ENCODE measurements at regions not wholly inside any gene's neighbourhood (a gene's known extent, or its start where the extent isn't known, plus 50 kb on each side); places are given as distances from the start of the nearest gene placed in this dataset.

DNA sequence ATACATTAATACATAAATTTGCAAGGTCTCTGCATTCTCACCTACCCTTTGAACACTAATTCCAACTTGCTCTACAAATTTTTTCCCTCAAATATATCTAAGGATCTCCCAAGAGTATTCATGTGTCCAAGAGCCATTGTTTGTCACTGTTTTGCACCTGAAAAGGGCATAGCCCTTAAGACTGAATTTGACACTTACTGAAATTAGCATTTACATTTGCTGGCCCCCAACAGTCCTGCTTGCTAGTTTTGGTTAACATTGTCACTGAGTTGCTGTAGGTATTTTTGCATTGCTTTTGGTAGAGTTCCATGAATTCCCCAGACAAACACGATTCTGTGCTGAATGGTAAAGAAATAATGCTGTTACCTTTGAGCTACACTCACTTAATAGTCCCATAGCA, 57.3 kb downstream of the KCNA4 start:
- Histone ChIP-seq H3K9me3 (peaks cover 6% of the 10 kb centered on the region; the same call in 1 of the 2 replicates), H3K4me3 (no peak overlapping the region), H3K27ac (no peak overlapping the region), H3K9ac (no peak overlapping the region), H4K20me1 (no peaks in the 10 kb centered on the region), H3K36me3 (no peaks in the 10 kb centered on the region), H3K4me2 (no peak overlapping the region), H3K27me3 (no peaks in the 10 kb centered on the region), H3K4me1 (no peaks in the 10 kb centered on the region)
- TF ChIP-seq Cebpa-rat (IDR thresholded peaks at IDR 0.05) = no peak

DNA sequence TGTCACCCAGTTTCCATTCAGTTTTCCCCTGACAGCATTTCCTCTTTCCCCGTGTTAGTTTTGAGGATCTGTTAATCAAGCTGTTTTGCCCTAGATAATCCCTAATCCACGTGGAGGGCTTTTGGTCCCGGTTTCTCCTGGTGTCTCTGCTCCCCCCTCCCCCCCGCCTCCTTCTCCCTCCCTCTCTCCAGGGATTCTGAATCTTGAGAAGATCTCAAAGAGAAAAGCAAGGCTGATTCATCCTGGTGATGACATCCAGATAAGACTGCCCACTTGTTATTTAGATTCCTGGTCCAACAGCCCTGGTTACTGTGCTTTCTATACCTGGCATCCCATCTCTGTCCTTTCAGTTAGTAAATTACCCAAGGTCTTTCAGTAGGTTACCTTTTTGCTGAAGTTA, 59.4 kb downstream of the KCNA4 start:
- H4K20me1 ChIP-seq = no peaks in the 10 kb centered on the region
- H3K4me2 ChIP-seq = no peak overlapping the region
- H3K27ac ChIP-seq = no peak overlapping the region

DNA sequence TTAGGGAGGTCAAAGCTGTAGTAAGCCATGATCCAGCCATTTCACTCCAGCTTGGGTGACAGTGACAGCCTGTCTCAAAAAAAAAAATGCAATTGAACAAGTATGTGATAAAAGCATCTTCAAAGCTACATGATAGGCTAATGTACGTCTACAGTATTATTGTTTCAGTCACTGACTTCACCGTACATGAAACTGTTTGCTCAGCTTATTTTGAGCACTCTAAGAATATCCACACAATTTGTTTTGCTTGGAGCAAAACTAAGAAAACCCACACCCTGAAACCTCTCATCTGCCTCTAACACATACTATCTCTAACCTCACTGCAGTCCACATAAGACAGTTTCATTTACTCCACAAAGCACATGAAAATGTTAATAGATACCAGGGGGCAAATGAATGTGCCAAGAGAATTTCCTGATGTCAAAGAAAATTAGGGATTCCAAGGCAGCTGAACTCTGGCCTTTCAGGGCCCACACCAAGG, 60.7 kb downstream of the KCNA4 start:
- H3K27ac ChIP-seq = no peak overlapping the region
- no peak overlapping the region for H3K4me2 ChIP-seq
- no peaks in the 10 kb centered on the region for H3K4me1 ChIP-seq
- peaks cover 7% of the 10 kb centered on the region; the same call in 1 of the 2 replicates for H3K9me3 ChIP-seq
- no peaks in the 10 kb centered on the region for H3K27me3 ChIP-seq
- no peak for TF ChIP-seq Cebpa-rat (IDR thresholded peaks at IDR 0.05)
- no peaks in the 10 kb centered on the region for H4K20me1 ChIP-seq
- H3K36me3 ChIP-seq = no peaks in the 10 kb centered on the region
- no peak overlapping the region for H3K4me3 ChIP-seq
- no peak overlapping the region for H3K9ac ChIP-seq

More for the DNA sequence above, 59.4 kb downstream of the KCNA4 start:
- Histone ChIP-seq H3K4me3 (no peak overlapping the region), H3K9me3 (peaks cover 7% of the 10 kb centered on the region; the same call in 1 of the 2 replicates), H3K36me3 (no peaks in the 10 kb centered on the region), H3K9ac (no peak overlapping the region), H3K27me3 (no peaks in the 10 kb centered on the region), H3K4me1 (no peaks in the 10 kb centered on the region)
- TF ChIP-seq Cebpa-rat (IDR thresholded peaks at IDR 0.05) = no peak

DNA sequence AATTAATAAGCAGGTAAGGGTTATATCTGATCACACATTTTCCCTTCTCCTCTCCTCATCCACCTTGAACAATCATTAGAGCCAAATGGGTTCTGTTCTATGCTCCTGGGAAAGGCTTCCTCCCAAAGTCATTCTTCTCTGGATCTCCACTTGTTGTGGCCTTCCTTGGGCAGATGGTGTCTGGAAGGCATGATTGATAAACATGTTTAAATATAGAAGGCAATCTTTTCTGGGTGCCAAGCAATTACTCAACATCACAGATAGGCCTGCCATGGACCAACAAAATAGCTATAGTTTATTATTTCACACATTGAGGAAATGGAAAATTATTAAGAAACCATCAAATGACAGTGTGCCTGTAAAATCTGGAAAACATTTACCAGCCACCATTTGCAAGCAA, 73.5 kb downstream of the KCNA4 start:
- TF ChIP-seq Cebpa-rat (IDR thresholded peaks at IDR 0.05) = no peak
- Histone ChIP-seq H3K9ac (no peak overlapping the region), H3K27me3 (no peaks in the 10 kb centered on the region), H3K27ac (no peak overlapping the region), H3K36me3 (no peaks in the 10 kb centered on the region), H4K20me1 (no peaks in the 10 kb centered on the region), H3K4me1 (no peaks in the 10 kb centered on the region), H3K9me3 (peaks cover 17% of the 10 kb centered on the region), H3K4me3 (no peak overlapping the region), H3K4me2 (no peak overlapping the region)

DNA sequence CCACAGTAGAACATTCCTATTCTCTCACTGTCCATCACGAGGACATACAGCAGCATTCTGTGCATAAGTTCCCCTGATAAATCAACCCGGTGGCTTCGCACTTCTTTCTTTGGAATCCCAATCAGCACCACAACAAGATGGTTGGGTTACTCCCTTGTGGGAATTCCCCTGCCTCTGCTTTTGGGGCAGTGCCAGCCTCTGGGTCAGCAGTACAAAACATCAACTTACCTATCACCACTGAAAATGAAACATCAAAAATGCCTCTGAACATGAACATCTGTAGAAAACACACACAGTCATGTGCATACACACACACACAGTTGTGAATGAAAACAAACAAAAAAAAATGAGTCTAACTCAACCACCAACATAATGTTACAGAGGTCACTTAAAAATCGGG, 79.3 kb downstream of the KCNA4 start:
- Histone ChIP-seq H3K36me3 (no peaks in the 10 kb centered on the region), H3K4me3 (no peak overlapping the region), H3K27me3 (no peaks in the 10 kb centered on the region), H3K4me1 (no peaks in the 10 kb centered on the region), H3K4me2 (no peak overlapping the region), H4K20me1 (no peaks in the 10 kb centered on the region), H3K9me3 (peaks cover 13% of the 10 kb centered on the region), H3K27ac (no peak overlapping the region), H3K9ac (no peak overlapping the region)
- no peak for TF ChIP-seq Cebpa-rat (IDR thresholded peaks at IDR 0.05)

DNA sequence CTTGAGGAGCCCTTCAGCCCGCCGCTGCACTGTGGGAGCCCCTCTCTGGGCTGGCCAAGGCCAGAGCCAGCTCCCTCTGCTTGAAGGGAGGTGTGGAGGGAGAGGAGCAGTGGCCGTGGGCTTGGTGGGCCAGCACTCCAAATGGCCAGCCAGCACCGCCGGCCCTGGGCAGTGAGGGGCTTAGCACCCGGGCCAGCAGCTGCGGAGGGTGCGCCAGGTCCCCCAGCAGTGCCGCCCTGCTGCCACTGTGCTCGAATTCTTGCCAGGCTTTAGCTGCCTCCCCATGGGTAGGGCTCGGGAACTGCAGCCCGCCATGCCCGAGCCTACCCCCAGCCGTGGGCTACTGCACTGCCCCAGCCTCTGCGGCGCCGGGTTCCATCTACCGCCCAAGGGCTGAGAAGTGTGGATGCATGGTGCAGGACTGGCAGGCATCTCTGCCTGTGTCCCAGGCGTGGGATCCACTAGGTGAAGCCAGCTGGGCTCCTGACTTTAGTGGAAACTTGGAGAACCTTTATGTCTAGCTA, 82.7 kb downstream of the KCNA4 start:
- Histone ChIP-seq H3K27ac (no peak overlapping the region), H3K9me3 (peaks cover 13% of the 10 kb centered on the region), H3K9ac (no peak overlapping the region), H4K20me1 (no peaks in the 10 kb centered on the region), H3K4me2 (no peak overlapping the region), H3K4me3 (no peak overlapping the region), H3K4me1 (no peaks in the 10 kb centered on the region), H3K36me3 (no peaks in the 10 kb centered on the region), H3K27me3 (no peaks in the 10 kb centered on the region)
- no peak for TF ChIP-seq Cebpa-rat (IDR thresholded peaks at IDR 0.05)

DNA sequence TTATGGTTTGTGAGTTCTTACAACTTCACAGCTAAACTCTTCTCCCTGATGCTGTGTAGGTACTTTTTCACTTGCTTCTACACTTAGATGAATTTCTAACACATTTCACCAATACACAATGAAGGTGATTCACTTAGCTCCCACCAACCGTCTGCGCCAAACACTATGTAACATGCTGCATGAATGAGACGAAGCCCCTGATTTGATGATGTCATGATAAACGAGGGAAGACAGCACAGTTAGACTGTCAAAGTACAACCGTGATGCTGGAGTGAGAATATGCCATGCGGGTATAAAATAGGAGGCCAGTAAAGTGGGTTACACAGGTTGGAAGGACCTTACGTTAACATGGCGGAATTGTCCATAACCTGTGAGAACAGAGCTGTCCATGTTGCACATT, 100.8 kb downstream of the KCNA4 start:
- no peaks in the 10 kb centered on the region for H4K20me1 ChIP-seq
- TF ChIP-seq Cebpa-rat (IDR thresholded peaks at IDR 0.05) = no peak
- H3K36me3 ChIP-seq = no peaks in the 10 kb centered on the region
- no peak overlapping the region for H3K4me2 ChIP-seq
- H3K9me3 ChIP-seq = no peaks in the 10 kb centered on the region
- no peak overlapping the region for H3K27ac ChIP-seq
- H3K4me3 ChIP-seq = no peak overlapping the region
- H3K9ac ChIP-seq = no peak overlapping the region
- no peaks in the 10 kb centered on the region for H3K27me3 ChIP-seq
- H3K4me1 ChIP-seq = no peaks in the 10 kb centered on the region

DNA sequence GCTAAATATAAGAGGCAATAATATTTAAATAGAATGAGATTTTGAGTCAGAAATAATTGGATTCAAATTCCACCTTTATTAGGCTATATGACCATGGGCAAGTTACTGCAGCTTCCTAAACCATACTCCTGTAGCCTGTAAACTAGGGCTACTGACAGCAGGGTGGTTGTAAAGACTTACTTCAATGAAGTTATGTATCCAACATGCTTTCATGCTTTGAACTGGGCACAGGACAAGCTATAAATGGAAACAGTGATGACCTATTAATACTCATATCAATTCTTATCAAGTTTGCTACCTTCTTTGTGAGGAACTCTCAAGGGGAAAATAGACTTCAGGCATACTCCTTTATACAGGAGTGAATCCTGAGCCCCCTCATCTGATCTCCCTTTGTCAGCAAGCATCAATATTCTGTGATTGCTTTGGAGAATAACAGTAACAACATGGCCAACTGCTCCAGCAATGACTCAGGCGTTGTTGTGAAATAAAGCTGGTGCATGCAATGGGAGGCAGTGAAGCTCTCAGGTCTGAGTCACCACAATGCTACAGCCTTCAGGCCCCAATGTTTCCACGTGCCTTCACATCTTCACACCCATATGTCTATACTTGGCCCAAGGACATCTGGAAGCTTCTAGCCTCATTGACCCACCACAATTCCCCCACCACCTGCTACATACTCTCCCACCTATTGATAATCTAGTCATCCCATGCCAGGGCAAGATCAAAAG, 102.5 kb downstream of the KCNA4 start:
- Histone ChIP-seq H4K20me1 (no peaks in the 10 kb centered on the region), H3K36me3 (no peaks in the 10 kb centered on the region), H3K4me2 (no peak overlapping the region), H3K4me3 (no peak overlapping the region), H3K27ac (no peak overlapping the region), H3K9ac (no peak overlapping the region), H3K9me3 (no peaks in the 10 kb centered on the region), H3K4me1 (no peaks in the 10 kb centered on the region), H3K27me3 (no peaks in the 10 kb centered on the region)
- TF ChIP-seq Cebpa-rat (IDR thresholded peaks at IDR 0.05) = no peak

DNA sequence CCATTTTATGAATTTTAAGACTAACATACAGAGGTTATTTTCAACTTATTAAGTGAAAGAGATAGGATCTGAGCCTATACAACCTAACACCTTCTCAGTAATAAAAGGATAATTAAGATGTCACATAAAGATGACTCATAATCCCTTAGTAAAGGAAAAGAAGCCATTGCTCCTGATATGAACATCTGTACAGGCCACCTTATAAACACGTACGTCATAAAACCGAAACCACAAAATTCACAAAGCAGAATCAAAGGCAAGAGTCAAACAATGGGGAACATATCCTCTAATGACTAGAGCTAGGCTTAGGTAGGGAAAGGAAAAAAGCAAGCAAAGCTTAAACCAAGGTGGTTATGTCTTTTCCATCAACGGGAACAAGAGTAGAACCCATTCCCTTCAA, 103.5 kb downstream of the KCNA4 start:
- no peak for TF ChIP-seq Cebpa-rat (IDR thresholded peaks at IDR 0.05)
- no peak overlapping the region for H3K4me2 ChIP-seq
- no peaks in the 10 kb centered on the region for H3K27me3 ChIP-seq
- no peaks in the 10 kb centered on the region for H3K4me1 ChIP-seq
- H3K4me3 ChIP-seq = no peak overlapping the region
- no peaks in the 10 kb centered on the region for H3K9me3 ChIP-seq
- H3K36me3 ChIP-seq = no peaks in the 10 kb centered on the region
- H4K20me1 ChIP-seq = no peaks in the 10 kb centered on the region
- no peak overlapping the region for H3K9ac ChIP-seq
- H3K27ac ChIP-seq = no peak overlapping the region

DNA sequence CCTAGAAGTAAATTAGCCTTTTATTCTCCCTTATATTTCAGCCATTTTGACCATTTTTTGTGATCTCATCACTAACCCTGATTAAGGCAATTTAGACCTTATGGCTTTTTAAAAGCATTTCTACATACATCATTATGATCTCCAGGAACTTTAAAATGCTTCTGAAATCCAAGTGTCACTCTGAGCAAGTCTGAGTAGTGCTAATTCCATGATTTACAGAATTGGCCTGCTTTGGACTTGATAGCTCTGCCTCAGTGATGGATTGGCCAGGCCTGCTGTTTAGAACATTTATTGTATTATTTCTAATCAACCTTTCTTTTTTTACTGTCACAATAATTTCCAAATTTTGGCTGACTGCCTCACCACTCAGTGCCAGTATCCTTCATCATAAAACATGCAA, 116.4 kb downstream of the KCNA4 start:
- Histone ChIP-seq H3K27me3 (no peaks in the 10 kb centered on the region), H3K4me2 (no peak overlapping the region), H3K27ac (no peak overlapping the region), H3K9ac (no peak overlapping the region), H3K4me3 (no peak overlapping the region), H3K4me1 (no peaks in the 10 kb centered on the region), H3K9me3 (no peaks in the 10 kb centered on the region), H4K20me1 (no peaks in the 10 kb centered on the region), H3K36me3 (no peaks in the 10 kb centered on the region)
- TF ChIP-seq Cebpa-rat (IDR thresholded peaks at IDR 0.05) = no peak
